ENCODE measurements at regions not wholly inside any gene's neighbourhood (a gene's known extent, or its start where the extent isn't known, plus 50 kb on each side); places are given as distances from the start of the nearest gene placed in this dataset.

DNA sequence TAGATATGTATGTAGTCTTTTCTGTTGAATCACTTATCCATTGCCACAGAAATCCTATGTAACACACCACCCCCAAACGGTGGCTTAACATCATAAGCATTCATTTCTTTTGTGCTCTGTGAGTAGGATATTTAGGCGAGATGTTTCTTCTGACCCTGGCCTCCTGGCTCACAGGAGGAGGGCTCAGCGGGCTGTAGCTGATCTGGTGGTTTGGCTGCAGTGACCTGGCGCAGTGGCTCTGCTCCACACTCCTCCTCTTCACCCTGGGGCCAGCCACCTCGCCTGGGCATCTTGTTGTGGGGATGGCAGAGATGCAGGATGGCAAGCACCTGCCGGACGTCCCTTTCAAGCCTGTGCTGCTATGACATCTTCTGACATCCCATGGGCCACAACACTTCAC lies 147.1 kb upstream of the IRS2 start:
- 62 to 82% (median 77%) methylated on average over 5 to 7 of the region's 7 CpGs for WGBS, 4 donors
- Histone ChIP-seq H3K27ac (no peak overlapping the region), H3K36me3 (replicated peaks in 1 of 2) (no peaks in the 10 kb centered on the region), H3K4me1 (replicated peaks in 1 of 2) (no peaks in the 10 kb centered on the region), H3K9me3 (replicated peaks in 1 of 3) (no peaks in the 10 kb centered on the region), H3K27me3 (no peaks in the 10 kb centered on the region), H3K4me3 (no peak overlapping the region)
- TF ChIP-seq CTCF (IDR thresholded peaks at IDR 0.05) (no peak), POLR2A (IDR thresholded peaks at IDR 0.05) (no peak)
- intact Hi-C loops (cut with DNase I) = no loop called here
- no peak for DNase-seq

- TF ChIP-seq CTCF (IDR thresholded peaks at IDR 0.05) (no peak), POLR2A (IDR thresholded peaks at IDR 0.05) (no peak)
- intact Hi-C loops (cut with DNase I) = no loop called here
Measured at GRCh38 chr13:109924376-109924775, 138.0 kb upstream of the IRS2 start.

GRCh38 chr13:109922518-109922917 lies 136.1 kb upstream of the IRS2 start:
- no peaks in the 10 kb centered on the region for H3K27me3 ChIP-seq
- H3K9me3 ChIP-seq (replicated peaks in 1 of 3) = no peaks in the 10 kb centered on the region
- intact Hi-C loops (cut with DNase I) = no loop called here
- no peak for DNase-seq
- WGBS, 4 donors = 49 to 64% (median 55%) methylated on average over 2 of the region's 2 CpGs
- no peak overlapping the region for H3K4me3 ChIP-seq
- H3K27ac ChIP-seq = no peak overlapping the region
- no peak for TF ChIP-seq POLR2A (IDR thresholded peaks at IDR 0.05)
- no peak for TF ChIP-seq CTCF (IDR thresholded peaks at IDR 0.05)
- no peaks in the 10 kb centered on the region for H3K4me1 ChIP-seq (replicated peaks in 1 of 2)
- no peaks in the 10 kb centered on the region for H3K36me3 ChIP-seq (replicated peaks in 1 of 2)

More at GRCh38 chr13:109924376-109924775, 138.0 kb upstream of the IRS2 start:
- no peak for DNase-seq
- Histone ChIP-seq H3K4me1 (replicated peaks in 1 of 2) (no peaks in the 10 kb centered on the region), H3K36me3 (replicated peaks in 1 of 2) (no peaks in the 10 kb centered on the region), H3K4me3 (no peak overlapping the region), H3K27ac (no peak overlapping the region), H3K27me3 (no peaks in the 10 kb centered on the region), H3K9me3 (replicated peaks in 1 of 3) (no peaks in the 10 kb centered on the region)
- 75 to 92% (median 87%) methylated on average over 1 of the region's 1 CpG for WGBS, 4 donors

DNA sequence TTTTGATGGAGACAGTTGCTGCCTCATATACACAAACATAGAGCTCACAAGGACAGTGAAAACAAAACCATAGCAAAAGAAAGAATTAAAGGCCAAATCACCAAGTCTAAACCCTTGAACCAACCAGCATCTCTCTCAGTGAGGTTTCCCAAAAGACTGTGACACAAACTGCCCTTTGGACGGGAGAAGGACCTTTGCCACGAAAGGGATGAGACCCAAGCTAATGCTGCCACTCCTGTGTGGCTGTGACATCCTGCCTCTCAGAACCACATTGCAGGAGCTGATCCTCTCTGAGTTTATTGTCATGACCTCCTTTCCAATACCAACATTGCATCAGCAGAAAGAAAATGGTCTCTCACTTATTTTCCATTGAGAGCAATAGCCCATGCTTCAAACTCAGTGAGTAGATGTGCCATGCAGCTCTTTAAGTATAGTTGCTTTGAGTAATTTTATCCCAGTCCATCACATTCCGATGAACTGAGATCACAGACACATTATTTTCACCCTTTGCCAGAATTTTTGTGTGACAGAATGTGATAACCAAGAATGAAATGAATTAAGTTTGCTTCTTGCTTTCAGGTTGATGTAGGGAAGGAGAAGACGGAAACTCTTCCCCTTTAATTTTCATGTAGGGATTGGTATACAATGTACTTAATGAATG lies 133.5 kb upstream of the IRS2 start:
- H3K4me1 ChIP-seq (replicated peaks in 1 of 2) = no peaks in the 10 kb centered on the region
- TF ChIP-seq CTCF (IDR thresholded peaks at IDR 0.05) (no peak), POLR2A (IDR thresholded peaks at IDR 0.05) (no peak)
- WGBS, 4 donors = 69 to 92% (median 88%) methylated on average over 4 of the region's 4 CpGs
- H3K27me3 ChIP-seq = no peaks in the 10 kb centered on the region
- no peaks in the 10 kb centered on the region for H3K36me3 ChIP-seq (replicated peaks in 1 of 2)
- intact Hi-C loops (cut with DNase I) = no loop called here
- DNase-seq = no peak
- no peaks in the 10 kb centered on the region for H3K9me3 ChIP-seq (replicated peaks in 1 of 3)
- H3K27ac ChIP-seq = no peak overlapping the region
- H3K4me3 ChIP-seq = no peak overlapping the region

All from adrenal gland (tissue), 9 donors.